ENCODE measurements at regions not wholly inside any gene's neighbourhood (a gene's known extent, or its start where the extent isn't known, plus 50 kb on each side); places are given as distances from the start of the nearest gene placed in this dataset.

GRCh38 chr20:58097429-58097828 is 131.0 kb downstream of the ANKRD60 start:
- Histone ChIP-seq H3K27me3 (ENCODE audit: control insufficient read depth in 2 of 2, insufficient read depth in 2 of 2, low read length in 2 of 2) (peaks cover 0 to 5% of the 10 kb centered on the region in 2 experiments), H3K9ac (replicated peaks; ENCODE audit: extremely low read depth, insufficient read depth, low read length) (no peak overlapping the region), H3K9me1 (replicated peaks; ENCODE audit: control insufficient read depth, extremely low read depth, insufficient read depth, low read length) (no peaks in the 10 kb centered on the region), H3K4me1 (ENCODE audit: control insufficient read depth, extremely low read depth, insufficient read depth, low read length) (no peaks in the 10 kb centered on the region), H3K79me2 (ENCODE audit: control insufficient read depth, insufficient read depth, low read length) (no peaks in the 10 kb centered on the region), H2AFZ (ENCODE audit: low read depth, low read length) (no peak overlapping the region), H3K4me3 (replicated peaks in 1 of 3; ENCODE audit: insufficient read depth in 1 of 3, low read depth in 1 of 3, low read length in 3 of 3) (no peak overlapping the region), H3K9me3 (replicated peaks; ENCODE audit: control insufficient read depth, insufficient read depth, low read length) (no peaks in the 10 kb centered on the region), H3K4me2 (ENCODE audit: insufficient read depth, low read length) (no peak overlapping the region), H3K36me3 (ENCODE audit: control insufficient read depth in 2 of 2, extremely low read depth in 1 of 2, insufficient read depth in 2 of 2, low read length in 2 of 2) (no peaks in the 10 kb centered on the region), H3K27ac (ENCODE audit: insufficient read depth, low read depth, low read length) (no peak overlapping the region), H4K20me1 (replicated peaks; ENCODE audit: control insufficient read depth, extremely low read depth, insufficient read depth, low read length) (no peaks in the 10 kb centered on the region)
- no TSS peak for BruUV-seq (replicated peaks)
- no peak for FAIRE-seq
- ChIA-PET POLR2A (no interaction called here), CTCF (interaction anchor here (1.3 to 1.4 kb wide), 4 partner anchors 9 to 33 kb away, joined by 3 to 4 read pairs (median 4); no protein-coding TSS in a partner anchor)
- no peak for DNase-seq (ENCODE audit: low read depth, low spot score)
- dilution Hi-C loops (cut with MboI; ENCODE audit: extremely low pct_ligation_motif_present, low sequenced_read_pairs), result loop anchor here (25.0 kb wide), 1 partner anchor 460 kb away; no protein-coding TSS in a partner anchor
- intact Hi-C loops (cut with micrococcal nuclease), result no loop called here
- TF ChIP-seq, protein P1, sequence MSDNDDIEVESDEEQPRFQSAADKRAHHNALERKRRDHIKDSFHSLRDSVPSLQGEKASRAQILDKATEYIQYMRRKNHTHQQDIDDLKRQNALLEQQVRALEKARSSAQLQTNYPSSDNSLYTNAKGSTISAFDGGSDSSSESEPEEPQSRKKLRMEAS (IDR thresholded peaks at IDR 0.05; ENCODE audit: insufficient read depth, insufficient read length), result no peak
- TF ChIP-seq POLR2A (IDR thresholded peaks at IDR 0.05; ENCODE audit: low read depth, low read length), result no peak

- H3K9ac ChIP-seq (replicated peaks; ENCODE audit: extremely low read depth, insufficient read depth, low read length), result no peak overlapping the region
- FAIRE-seq, result no peak
- no peaks in the 10 kb centered on the region for H3K4me1 ChIP-seq (ENCODE audit: control insufficient read depth, extremely low read depth, insufficient read depth, low read length)
- dilution Hi-C loops (cut with MboI; ENCODE audit: extremely low pct_ligation_motif_present, low sequenced_read_pairs), result loop anchor here (25.0 kb wide), 1 partner anchor 460 kb away; no protein-coding TSS in a partner anchor
- no peak for DNase-seq (ENCODE audit: low read depth, low spot score)
- H2AFZ ChIP-seq (ENCODE audit: low read depth, low read length), result no peak overlapping the region
- no peak for TF ChIP-seq MYC (IDR thresholded peaks at IDR 0.05; ENCODE audit: low read depth, low read length)
- TF ChIP-seq POLR2AphosphoS5 (IDR thresholded peaks at IDR 0.05; ENCODE audit: insufficient read depth, low read depth, low read length), result no peak
- TF ChIP-seq, protein P1 (IDR thresholded peaks at IDR 0.05; ENCODE audit: insufficient read depth, insufficient read length), result no peak
- no peak for TF ChIP-seq EZH2 (IDR thresholded peaks at IDR 0.05; ENCODE audit: borderline replicate concordance, low read depth, low read length, severe bottlenecking)
- TF ChIP-seq, protein P2, sequence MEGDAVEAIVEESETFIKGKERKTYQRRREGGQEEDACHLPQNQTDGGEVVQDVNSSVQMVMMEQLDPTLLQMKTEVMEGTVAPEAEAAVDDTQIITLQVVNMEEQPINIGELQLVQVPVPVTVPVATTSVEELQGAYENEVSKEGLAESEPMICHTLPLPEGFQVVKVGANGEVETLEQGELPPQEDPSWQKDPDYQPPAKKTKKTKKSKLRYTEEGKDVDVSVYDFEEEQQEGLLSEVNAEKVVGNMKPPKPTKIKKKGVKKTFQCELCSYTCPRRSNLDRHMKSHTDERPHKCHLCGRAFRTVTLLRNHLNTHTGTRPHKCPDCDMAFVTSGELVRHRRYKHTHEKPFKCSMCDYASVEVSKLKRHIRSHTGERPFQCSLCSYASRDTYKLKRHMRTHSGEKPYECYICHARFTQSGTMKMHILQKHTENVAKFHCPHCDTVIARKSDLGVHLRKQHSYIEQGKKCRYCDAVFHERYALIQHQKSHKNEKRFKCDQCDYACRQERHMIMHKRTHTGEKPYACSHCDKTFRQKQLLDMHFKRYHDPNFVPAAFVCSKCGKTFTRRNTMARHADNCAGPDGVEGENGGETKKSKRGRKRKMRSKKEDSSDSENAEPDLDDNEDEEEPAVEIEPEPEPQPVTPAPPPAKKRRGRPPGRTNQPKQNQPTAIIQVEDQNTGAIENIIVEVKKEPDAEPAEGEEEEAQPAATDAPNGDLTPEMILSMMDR (IDR thresholded peaks at IDR 0.05; ENCODE audit: extremely low read depth in 1 of 2, insufficient read depth in 1 of 2, low read depth in 1 of 2, low read length in 2 of 2), result no peak
- no peak for TF ChIP-seq FOS (IDR thresholded peaks at IDR 0.05; ENCODE audit: borderline replicate concordance, insufficient read depth, low read length)
- TF ChIP-seq POLR2A (IDR thresholded peaks at IDR 0.05; ENCODE audit: low read depth, low read length), result no peak
- no peak for TF ChIP-seq JUN (IDR thresholded peaks at IDR 0.05; ENCODE audit: borderline replicate concordance, insufficient read depth, insufficient read length, low read depth)
- TF ChIP-seq GATA2 (IDR thresholded peaks at IDR 0.05; ENCODE audit: insufficient read depth, insufficient read length, low read depth, low read length), result no peak
- H3K9me3 ChIP-seq (replicated peaks; ENCODE audit: control insufficient read depth, insufficient read depth, low read length), result no peaks in the 10 kb centered on the region
- no peaks in the 10 kb centered on the region for H4K20me1 ChIP-seq (replicated peaks; ENCODE audit: control insufficient read depth, extremely low read depth, insufficient read depth, low read length)
- no peaks in the 10 kb centered on the region for H3K9me1 ChIP-seq (replicated peaks; ENCODE audit: control insufficient read depth, extremely low read depth, insufficient read depth, low read length)
- no peaks in the 10 kb centered on the region for H3K79me2 ChIP-seq (ENCODE audit: control insufficient read depth, insufficient read depth, low read length)
- H3K36me3 ChIP-seq (ENCODE audit: control insufficient read depth in 2 of 2, extremely low read depth in 1 of 2, insufficient read depth in 2 of 2, low read length in 2 of 2), result no peaks in the 10 kb centered on the region
- peaks cover 0 to 5% of the 10 kb centered on the region in 2 experiments for H3K27me3 ChIP-seq (ENCODE audit: control insufficient read depth in 2 of 2, insufficient read depth in 2 of 2, low read length in 2 of 2)
- ChIA-PET CTCF (interaction anchor here (0.6 to 1.4 kb wide), 6 partner anchors 8 to 468 kb away, joined by 3 to 6 read pairs (median 4); no protein-coding TSS in a partner anchor), POLR2A (no interaction called here)
- H3K27ac ChIP-seq (ENCODE audit: insufficient read depth, low read depth, low read length), result no peak overlapping the region
- intact Hi-C loops (cut with micrococcal nuclease), result no loop called here
- H3K4me3 ChIP-seq (replicated peaks in 1 of 3; ENCODE audit: insufficient read depth in 1 of 3, low read depth in 1 of 3, low read length in 3 of 3), result no peak overlapping the region
- H3K4me2 ChIP-seq (ENCODE audit: insufficient read depth, low read length), result no peak overlapping the region
- BruUV-seq (replicated peaks), result no TSS peak
These were observed 131.5 kb downstream of the ANKRD60 start for GRCh38 chr20:58096880-58097423.
